PFSK-1 (cell line): ENCODE measurements at regions not wholly inside any gene's neighbourhood (a gene's known extent, or its start where the extent isn't known, plus 50 kb on each side); places are given as distances from the start of the nearest gene placed in this dataset.

ENCODE experiments used
- FOXP2 ChIP-seq: optimal IDR thresholded peaks from 2 replicates; pipeline ENCODE3; 2011; ENCODE audit warnings: borderline replicate concordance, control low read depth, inconsistent platforms; ENCODE audit not compliant: insufficient read depth; ENCODE audit errors: extremely low read length, extremely low read depth
- POLR2AphosphoS5 ChIP-seq: IDR thresholded peaks from 2 replicates; pipeline ENCODE4 v1.6.1; 2012; ENCODE audit warnings: low read depth, mild to moderate bottlenecking, control low read depth, low read length, moderate library complexity
- SIN3A ChIP-seq: IDR thresholded peaks from 2 replicates; pipeline ENCODE4 v1.6.1; 2012; ENCODE audit warnings: mild to moderate bottlenecking, low read length, moderate library complexity, borderline replicate concordance; ENCODE audit not compliant: insufficient read depth
- TAF1 ChIP-seq: IDR thresholded peaks from 2 replicates; pipeline ENCODE4 v1.6.1; 2012; ENCODE audit warnings: low read length, control low read depth, borderline replicate concordance; ENCODE audit not compliant: insufficient read depth
- TF ChIP-seq, protein P1 (sequence below), 2 experiments: IDR thresholded peaks; 2 replicates each; pipeline versions ENCODE4 v1.6.1 to v1.8.0; 2011 to 2012; ENCODE audit warnings: low read depth in 2 of 2, low read length in 2 of 2, control low read depth in 1 of 2, inconsistent platforms in 1 of 2, mild to moderate bottlenecking in 1 of 2, moderate library complexity in 1 of 2; ENCODE audit not compliant: insufficient read depth in 1 of 2

DNA sequence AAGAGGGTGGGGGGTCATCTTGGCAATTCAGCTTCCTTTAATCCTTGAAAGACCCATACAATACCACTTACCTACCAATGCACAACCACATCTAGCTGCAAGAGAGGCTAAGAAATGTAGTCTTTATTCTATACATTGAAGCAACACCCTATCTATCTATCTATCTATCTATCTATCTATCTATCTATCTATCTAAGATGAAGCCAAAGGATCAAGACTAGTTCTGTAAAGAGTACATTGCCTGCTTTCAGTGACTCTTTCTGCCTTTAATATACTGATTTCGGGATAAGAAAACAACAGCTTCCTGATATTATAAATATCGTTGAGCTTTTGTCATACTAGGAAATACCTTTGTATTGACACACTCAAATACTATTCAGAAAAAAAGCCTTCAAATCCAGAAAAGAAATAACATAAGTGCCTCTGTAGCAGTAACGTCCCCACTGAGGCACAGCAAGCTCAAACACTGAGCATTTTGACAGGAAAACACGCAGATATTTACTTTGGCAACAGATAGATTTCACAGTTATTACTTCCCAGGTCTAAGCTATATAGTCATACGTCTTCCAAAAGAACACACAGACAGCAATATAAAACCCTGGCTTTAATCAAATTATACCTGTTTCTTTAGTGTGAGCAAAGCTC, 139.4 kb upstream of the SERTAD2 start:
- TF ChIP-seq TAF1 (no peak), POLR2AphosphoS5 (no peak), SIN3A (no peak), FOXP2 (no peak)
- TF ChIP-seq, protein P1, sequence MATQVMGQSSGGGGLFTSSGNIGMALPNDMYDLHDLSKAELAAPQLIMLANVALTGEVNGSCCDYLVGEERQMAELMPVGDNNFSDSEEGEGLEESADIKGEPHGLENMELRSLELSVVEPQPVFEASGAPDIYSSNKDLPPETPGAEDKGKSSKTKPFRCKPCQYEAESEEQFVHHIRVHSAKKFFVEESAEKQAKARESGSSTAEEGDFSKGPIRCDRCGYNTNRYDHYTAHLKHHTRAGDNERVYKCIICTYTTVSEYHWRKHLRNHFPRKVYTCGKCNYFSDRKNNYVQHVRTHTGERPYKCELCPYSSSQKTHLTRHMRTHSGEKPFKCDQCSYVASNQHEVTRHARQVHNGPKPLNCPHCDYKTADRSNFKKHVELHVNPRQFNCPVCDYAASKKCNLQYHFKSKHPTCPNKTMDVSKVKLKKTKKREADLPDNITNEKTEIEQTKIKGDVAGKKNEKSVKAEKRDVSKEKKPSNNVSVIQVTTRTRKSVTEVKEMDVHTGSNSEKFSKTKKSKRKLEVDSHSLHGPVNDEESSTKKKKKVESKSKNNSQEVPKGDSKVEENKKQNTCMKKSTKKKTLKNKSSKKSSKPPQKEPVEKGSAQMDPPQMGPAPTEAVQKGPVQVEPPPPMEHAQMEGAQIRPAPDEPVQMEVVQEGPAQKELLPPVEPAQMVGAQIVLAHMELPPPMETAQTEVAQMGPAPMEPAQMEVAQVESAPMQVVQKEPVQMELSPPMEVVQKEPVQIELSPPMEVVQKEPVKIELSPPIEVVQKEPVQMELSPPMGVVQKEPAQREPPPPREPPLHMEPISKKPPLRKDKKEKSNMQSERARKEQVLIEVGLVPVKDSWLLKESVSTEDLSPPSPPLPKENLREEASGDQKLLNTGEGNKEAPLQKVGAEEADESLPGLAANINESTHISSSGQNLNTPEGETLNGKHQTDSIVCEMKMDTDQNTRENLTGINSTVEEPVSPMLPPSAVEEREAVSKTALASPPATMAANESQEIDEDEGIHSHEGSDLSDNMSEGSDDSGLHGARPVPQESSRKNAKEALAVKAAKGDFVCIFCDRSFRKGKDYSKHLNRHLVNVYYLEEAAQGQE (IDR thresholded peaks at IDR 0.05; ENCODE audit: insufficient read depth in 1 of 2, low read depth in 2 of 2, low read length in 2 of 2): no peak
